H1 (cell line): ENCODE measurements at regions not wholly inside any gene's neighbourhood (a gene's known extent, or its start where the extent isn't known, plus 50 kb on each side); places are given as distances from the start of the nearest gene placed in this dataset.

Experiments used
- CTCF ChIA-PET: fragments of 300-600 bp; sonication (Branson Sonifier 250); formaldehyde crosslinking; loops from one replicate; lab custom pipeline; 2021; ENCODE audit not compliant: partially characterized antibody; lab: Charles Lee
- POLR2A ChIA-PET: fragments of 300-600 bp; sonication (Branson Sonifier 250); formaldehyde crosslinking; loops from one replicate; lab custom pipeline; 2021; ENCODE audit warnings: inconsistent platforms; ENCODE audit not compliant: partially characterized antibody; lab: Charles Lee
- DNase-seq, 2 experiments: peaks; one replicate each; pipeline versions ENCODE4 v3.0.0 to v3.0.0-alpha.2; 2010 to 2022; ENCODE audit warnings: low spot score in 2 of 2, low read depth in 1 of 2, mixed read lengths in 1 of 2
- FAIRE-seq: peaks from 2 replicates; lab custom pipeline; 2011; peaks lifted over from hg19 to GRCh38; lab: Jason Lieb, UNC
- H2AFZ ChIP-seq: 2 replicates; pipeline ENCODE4 v1.8.1; 2012; ENCODE audit warnings: low read length, inconsistent platforms
- H2AK5ac ChIP-seq: 2 replicates; pipeline ENCODE4 v1.6.1; 2013; ENCODE audit warnings: low read depth, low read length
- H2BK120ac ChIP-seq: replicated peaks from 2 replicates; pipeline ENCODE3; 2013; ENCODE audit warnings: low read depth, low read length, inconsistent platforms
- H2BK12ac ChIP-seq: 2 replicates; pipeline ENCODE4 v1.6.1; 2013; ENCODE audit warnings: low read depth, low read length
- H2BK15ac ChIP-seq: 2 replicates; pipeline ENCODE4 v1.6.1; 2013; ENCODE audit warnings: low read length
- H2BK20ac ChIP-seq: 2 replicates; pipeline ENCODE4 v1.6.1; 2013; ENCODE audit warnings: low read length
- H2BK5ac ChIP-seq: 2 replicates; pipeline ENCODE4 v1.6.1; 2013; ENCODE audit warnings: low read depth, low read length
- H3K14ac ChIP-seq: 2 replicates; pipeline ENCODE4 v1.6.1; 2013; ENCODE audit warnings: inconsistent platforms; ENCODE audit not compliant: insufficient read length
- H3K18ac ChIP-seq: 2 replicates; pipeline ENCODE4 v1.6.1; 2013; ENCODE audit warnings: low read length; ENCODE audit errors: extremely low read depth
- H3K23ac ChIP-seq: 2 replicates; pipeline ENCODE4 v1.6.1; 2013; ENCODE audit warnings: inconsistent platforms; ENCODE audit not compliant: insufficient read length
- H3K23me2 ChIP-seq: 2 replicates; pipeline ENCODE4 v1.6.1; 2013; ENCODE audit warnings: low read depth, low read length
- H3K27ac ChIP-seq: 2 replicates; pipeline ENCODE4 v1.6.1; 2011; ENCODE audit warnings: low read depth, low read length, inconsistent platforms
- H3K27me3 ChIP-seq, 4 experiments: replicated peaks in 1 of 4; 1 replicate in 1 of 4; 2 replicates in 3 of 4; pipeline versions ENCODE4 v1.6.1 to v1.8.1; 2011 to 2013; ENCODE audit warnings: low read length in 3 of 4, mild to moderate bottlenecking in 3 of 4, inconsistent platforms in 2 of 4, mixed read lengths in 2 of 4, moderate library complexity in 1 of 4; ENCODE audit not compliant: control insufficient read depth in 3 of 4, insufficient read depth in 3 of 4; ENCODE audit errors: extremely low read depth in 1 of 4
- H3K36me3 ChIP-seq, 4 experiments: 2 replicates each; pipeline versions ENCODE4 v1.6.1 to v1.8.1; 2011 to 2013; ENCODE audit warnings: mild to moderate bottlenecking in 4 of 4, low read length in 3 of 4, moderate library complexity in 2 of 4, control low read depth in 1 of 4, inconsistent platforms in 1 of 4; ENCODE audit not compliant: insufficient read depth in 4 of 4, control insufficient read depth in 2 of 4
- H3K4ac ChIP-seq: replicated peaks from 2 replicates; pipeline ENCODE3; 2013; ENCODE audit warnings: low read length, low read depth, mixed read lengths, inconsistent platforms; ENCODE audit not compliant: insufficient read length
- H3K4me1 ChIP-seq, 4 experiments: replicated peaks in 1 of 4; 1 replicate in 1 of 4; 2 replicates in 3 of 4; pipeline versions ENCODE4 v1.6.1 to v1.8.1; 2011 to 2013; ENCODE audit warnings: low read length in 3 of 4, inconsistent platforms in 2 of 4, mixed read lengths in 1 of 4; ENCODE audit not compliant: insufficient read depth in 4 of 4, control insufficient read depth in 3 of 4
- H3K4me2 ChIP-seq, 2 experiments: 2 replicates each; pipeline versions ENCODE4 v1.6.1 to v1.8.1; 2011 to 2013; ENCODE audit warnings: low read depth in 2 of 2, low read length in 2 of 2, control low read depth in 1 of 2, inconsistent platforms in 1 of 2, mild to moderate bottlenecking in 1 of 2; ENCODE audit not compliant: insufficient read depth in 1 of 2
- H3K4me3 ChIP-seq, 4 experiments: fragments of 200-600, 300-600 bp in 1 of 4; sonication (generic), shearing (Covaris generic), sonication (Bioruptor Twin) in 1 of 4; 2 replicates each; pipeline versions ENCODE4 v1.5.1 to v1.8.1; 2011 to 2016; ENCODE audit warnings: low read length in 4 of 4, low read depth in 3 of 4, control low read depth in 2 of 4, inconsistent platforms in 2 of 4, mild to moderate bottlenecking in 2 of 4, mixed read lengths in 1 of 4, moderate library complexity in 1 of 4; ENCODE audit not compliant: insufficient read depth in 2 of 4; ENCODE audit errors: extremely low read depth in 1 of 4
- H3K56ac ChIP-seq: replicated peaks from 2 replicates; pipeline ENCODE3; 2013; ENCODE audit warnings: low read depth, mild to moderate bottlenecking, mixed read lengths, low read length, inconsistent platforms; ENCODE audit not compliant: insufficient read length
- H3K79me1 ChIP-seq: 2 replicates; pipeline ENCODE4 v1.6.1; 2013; ENCODE audit warnings: low read depth, low read length, control low read depth
- H3K79me2 ChIP-seq, 2 experiments: 2 replicates each; pipeline versions ENCODE4 v1.6.1 to v1.8.1; 2012 to 2013; ENCODE audit warnings: low read length in 2 of 2, mild to moderate bottlenecking in 2 of 2, inconsistent platforms in 1 of 2; ENCODE audit not compliant: insufficient read depth in 2 of 2, control insufficient read depth in 1 of 2
- H3K9ac ChIP-seq, 4 experiments: replicated peaks in 1 of 4; 1 replicate in 1 of 4; 2 replicates in 3 of 4; pipeline versions ENCODE4 v1.6.1 to v1.8.1; 2011 to 2013; ENCODE audit warnings: low read depth in 3 of 4, low read length in 3 of 4, control low read depth in 2 of 4, mild to moderate bottlenecking in 2 of 4, moderate library complexity in 2 of 4, inconsistent platforms in 1 of 4; ENCODE audit errors: extremely low read depth in 1 of 4
- H3K9me3 ChIP-seq, 2 experiments: 2 replicates each; pipeline versions ENCODE4 v1.6.1 to v1.8.1; 2012 to 2013; ENCODE audit warnings: mild to moderate bottlenecking in 2 of 2, moderate library complexity in 2 of 2, control low read depth in 1 of 2, inconsistent platforms in 1 of 2, low read depth in 1 of 2, low read length in 1 of 2, mixed read lengths in 1 of 2; ENCODE audit not compliant: insufficient read depth in 2 of 2
- H4K20me1 ChIP-seq, 2 experiments: replicated peaks in 1 of 2; 2 replicates each; pipeline versions ENCODE3 to v1.8.1; 2011 to 2013; ENCODE audit warnings: inconsistent platforms in 2 of 2, low read length in 2 of 2, mild to moderate bottlenecking in 1 of 2; ENCODE audit not compliant: insufficient read depth in 2 of 2, control insufficient read depth in 1 of 2
- H4K5ac ChIP-seq: 2 replicates; pipeline ENCODE4 v1.6.1; 2013; ENCODE audit warnings: low read length, low read depth, mixed read lengths, inconsistent platforms; ENCODE audit not compliant: insufficient read length
- H4K8ac ChIP-seq: 2 replicates; pipeline ENCODE4 v1.8.0; 2013; ENCODE audit warnings: mild to moderate bottlenecking, moderate library complexity, low read length, inconsistent platforms; ENCODE audit not compliant: insufficient read depth; ENCODE audit errors: extremely low read depth
- H4K91ac ChIP-seq: replicated peaks from 2 replicates; pipeline ENCODE3; 2013; ENCODE audit warnings: low read length, mixed read lengths, inconsistent platforms; ENCODE audit not compliant: insufficient read length
- BCL11A ChIP-seq, 2 experiments: IDR thresholded peaks; one replicate each; pipeline ENCODE4 v1.6.1; 2011; ENCODE audit warnings: low read depth in 2 of 2, low read length in 2 of 2, mild to moderate bottlenecking in 2 of 2
- CBX8 ChIP-seq: fragments of 300-800, 300-1000 bp; sonication (generic); IDR thresholded peaks from 2 replicates; pipeline ENCODE4 v1.7.1; 2016; ENCODE audit warnings: low read depth, low read length, borderline replicate concordance
- CHD1 ChIP-seq: IDR thresholded peaks from 2 replicates; pipeline ENCODE4 v1.6.1; 2012; ENCODE audit warnings: low read depth, low read length, improper control_type of control experiment
- CHD2 ChIP-seq: IDR thresholded peaks from 2 replicates; pipeline ENCODE4 v1.6.1; 2012; ENCODE audit warnings: low read length, improper control_type of control experiment
- CTBP2 ChIP-seq: IDR thresholded peaks from 2 replicates; pipeline ENCODE4 v1.7.0; 2011; ENCODE audit warnings: borderline replicate concordance, mild to moderate bottlenecking, moderate library complexity, mixed read lengths, low read length; ENCODE audit not compliant: insufficient read depth, insufficient read length
- FOSL1 ChIP-seq: IDR thresholded peaks from 2 replicates; pipeline ENCODE4 v1.6.1; 2011; ENCODE audit warnings: mild to moderate bottlenecking, low read depth, low read length, moderate library complexity; ENCODE audit not compliant: insufficient read depth
- GABPA ChIP-seq: IDR thresholded peaks from 2 replicates; pipeline ENCODE4 v1.6.1; 2011; ENCODE audit warnings: mild to moderate bottlenecking, low read length, moderate library complexity, borderline replicate concordance; ENCODE audit not compliant: insufficient read depth
- GTF2F1 ChIP-seq: IDR thresholded peaks from 2 replicates; pipeline ENCODE4 v1.6.1; 2012; ENCODE audit warnings: low read depth, low read length, improper control_type of control experiment, borderline replicate concordance
- HDAC2 ChIP-seq, 2 experiments: fragments of 300-600 bp in 1 of 2; sonication (generic) in 1 of 2; IDR thresholded peaks; 2 replicates each; pipeline ENCODE4 v1.6.1; 2011 to 2012; ENCODE audit warnings: low read depth in 2 of 2, low read length in 2 of 2, mild to moderate bottlenecking in 2 of 2, moderate library complexity in 2 of 2, borderline replicate concordance in 1 of 2, inconsistent platforms in 1 of 2
- PHF8 ChIP-seq: fragments of 200-600 bp; sonication (generic); conservative IDR thresholded peaks from 2 replicates; pipeline ENCODE4 v1.7.1; 2012; ENCODE audit warnings: low read depth, mild to moderate bottlenecking, inconsistent platforms, low read length, moderate library complexity
- POLR2A ChIP-seq, 2 experiments: IDR thresholded peaks; 1 replicate in 1 of 2; 2 replicates in 1 of 2; pipeline ENCODE4 v1.6.1; 2011; ENCODE audit warnings: low read depth in 2 of 2, low read length in 2 of 2, mild to moderate bottlenecking in 2 of 2; ENCODE audit errors: control extremely low read depth in 1 of 2
- RNF2 ChIP-seq: fragments of 200-900, 300-1000 bp; sonication (generic); IDR thresholded peaks from 2 replicates; pipeline ENCODE4 v1.7.1; 2016; ENCODE audit warnings: borderline replicate concordance, low read depth, mild to moderate bottlenecking, antibody characterized with exemption, low read length; ENCODE audit not compliant: poor library complexity, severe bottlenecking; ENCODE audit errors: missing control alignments
- SAP30 ChIP-seq: fragments of 300-600 bp; sonication (generic); IDR thresholded peaks from 2 replicates; pipeline ENCODE4 v1.7.1; 2012; ENCODE audit warnings: low read length, moderate library complexity, mild to moderate bottlenecking, inconsistent platforms; ENCODE audit not compliant: insufficient read depth, insufficient replicate concordance
- ZNF274 ChIP-seq: IDR thresholded peaks from 2 replicates; pipeline ENCODE4 v1.7.0; 2012; ENCODE audit warnings: low read length, borderline replicate concordance; ENCODE audit errors: extremely low read depth
- WGBS, 2 experiments: shearing (Covaris generic) in 1 of 2; methylation state at CpG; one replicate each; pipeline versions ENCODE4 v1.1.6 to v1.1.7; 2013 to 2015; ENCODE audit warnings: low lambda C conversion rate in 2 of 2, mixed read lengths in 2 of 2, inconsistent platforms in 1 of 2, low coverage in 1 of 2, missing lambda C conversion rate in 1 of 2; ENCODE audit not compliant: insufficient replicate concordance in 2 of 2, insufficient coverage in 1 of 2, insufficient read length in 1 of 2; ENCODE audit errors: extremely low coverage in 1 of 2, missing lambda C conversion rate in 1 of 2; 5-methylcytosine and 5-hydroxymethylcytosine counted together

DNA sequence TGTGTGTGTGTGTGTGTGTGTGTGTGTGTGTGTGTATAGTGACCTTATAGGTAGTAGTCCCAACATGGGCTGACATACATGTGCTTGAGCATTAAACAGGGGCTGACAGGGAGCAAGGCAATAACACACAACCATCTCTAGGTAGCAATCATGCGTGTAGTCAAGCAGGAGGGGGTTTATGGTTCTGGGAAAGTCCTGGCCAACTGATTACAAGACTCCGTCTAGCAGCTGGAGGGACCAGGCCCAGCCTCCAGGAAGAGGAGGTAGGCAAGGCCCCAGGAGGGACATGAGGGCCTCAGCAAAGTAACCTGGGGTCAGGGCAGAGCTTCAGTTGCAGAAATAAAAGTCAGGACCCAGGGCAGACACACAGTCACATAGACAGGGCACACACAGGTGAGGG lies 60.6 kb upstream of the E2F3 start:
- H3K9me3 ChIP-seq: no peaks in the 10 kb centered on the region
- no peak overlapping the region for H3K4ac ChIP-seq
- no peaks in the 10 kb centered on the region for H3K79me1 ChIP-seq
- H3K36me3 ChIP-seq: no peaks in the 10 kb centered on the region
- H2BK20ac ChIP-seq: no peak overlapping the region
- no peak overlapping the region for H3K4me2 ChIP-seq
- FAIRE-seq (no peak), DNase-seq (no peak)
- no peak overlapping the region for H4K8ac ChIP-seq
- H3K27me3 ChIP-seq: no peaks in the 10 kb centered on the region
- no peak overlapping the region for H3K27ac ChIP-seq
- no peaks in the 10 kb centered on the region for H3K4me1 ChIP-seq
- H4K20me1 ChIP-seq: no peaks in the 10 kb centered on the region
- H3K23me2 ChIP-seq: no peaks in the 10 kb centered on the region
- H4K5ac ChIP-seq: no peak overlapping the region
- no peak overlapping the region for H2BK5ac ChIP-seq
- POLR2A ChIA-PET: interaction anchor here (0.7 kb wide), 1 partner anchor 62 kb away, joined by 4 read pairs; no protein-coding TSS in a partner anchor
- H3K14ac ChIP-seq: no peak overlapping the region
- H2BK120ac ChIP-seq: no peak overlapping the region
- H3K9ac ChIP-seq: no peak overlapping the region
- H3K79me2 ChIP-seq: no peaks in the 10 kb centered on the region
- 79% methylated on average over 2 of the region's 2 CpGs; no CpG with 5 or more reads in 1 of the 2 experiments for WGBS, 2 experiments
- H3K56ac ChIP-seq: no peak overlapping the region
- H3K18ac ChIP-seq: no peak overlapping the region
- H3K23ac ChIP-seq: no peak overlapping the region
- CTCF ChIA-PET: interaction anchor here (0.7 to 1.9 kb wide), 3 partner anchors 14 to 187 kb away, joined by 3 to 8 read pairs (median 4); no protein-coding TSS in a partner anchor
- H2BK15ac ChIP-seq: peak overlapping the region; percentile 32; the same call in 1 of the 2 replicates
- H2AK5ac ChIP-seq: no peak overlapping the region
- no peak overlapping the region for H4K91ac ChIP-seq
- no peak overlapping the region; the same call in 1 of the 2 replicates for H2AFZ ChIP-seq
- H2BK12ac ChIP-seq: no peak overlapping the region
- no peak overlapping the region for H3K4me3 ChIP-seq
- TF ChIP-seq GTF2F1: no peak
- TF ChIP-seq FOSL1: no peak
- TF ChIP-seq ZNF274: no peak
- no peak for TF ChIP-seq SAP30
- no peak for TF ChIP-seq PHF8
- no peak for TF ChIP-seq CHD2
- TF ChIP-seq GABPA: no peak
- TF ChIP-seq CTBP2: no peak
- TF ChIP-seq POLR2A (IDR thresholded peaks at IDR 0.05; ENCODE audit: control extremely low read depth in 1 of 2, low read depth in 2 of 2, low read length in 2 of 2): no peak
- TF ChIP-seq RNF2: no peak
- no peak for TF ChIP-seq CBX8
- TF ChIP-seq CHD1: no peak
- TF ChIP-seq BCL11A (IDR thresholded peaks at IDR 0.05; ENCODE audit: low read depth in 2 of 2, low read length in 2 of 2): no peak
- TF ChIP-seq HDAC2 (IDR thresholded peaks at IDR 0.05; ENCODE audit: borderline replicate concordance in 1 of 2, low read depth in 2 of 2, low read length in 2 of 2): no peak
